Pulmonary artery endothelial cell (primary cell): ENCODE measurements at regions not wholly inside any gene's neighbourhood (a gene's known extent, or its start where the extent isn't known, plus 50 kb on each side); places are given as distances from the start of the nearest gene placed in this dataset.

ENCODE experiments used
- DNase-seq: peaks from one replicate; pipeline ENCODE4 v3.0.0-alpha.2; 2011; ENCODE audit warnings: low read depth, low spot score

GRCh38 chr6:105591053-105591452 is 188.2 kb upstream of the PREP start:
- DNase-seq = no peak

GRCh38 chr6:105588123-105588710 is 185.3 kb upstream of the PREP start:
- DNase-seq = no peak

- no peak for DNase-seq
Observed at GRCh38 chr6:105587349-105588122, 184.7 kb upstream of the PREP start.

GRCh38 chr6:105578179-105578707 is 175.4 kb upstream of the PREP start:
- no peak for DNase-seq

GRCh38 chr6:105573556-105573955 is 170.7 kb upstream of the PREP start:
- DNase-seq = no peak

GRCh38 chr6:105573138-105573537 is 170.3 kb upstream of the PREP start:
- DNase-seq = no peak

- no peak for DNase-seq
Observed at GRCh38 chr6:105570416-105570815, 167.5 kb upstream of the PREP start.

- no peak for DNase-seq
Observed at GRCh38 chr6:105569706-105570105, 166.8 kb upstream of the PREP start.

- no peak for DNase-seq
Observed at GRCh38 chr6:105568751-105569150, 165.9 kb upstream of the PREP start.

- DNase-seq = no peak
Observed at GRCh38 chr6:105568142-105568541, 165.3 kb upstream of the PREP start.

- DNase-seq = no peak
Observed at GRCh38 chr6:105567140-105567539, 164.3 kb upstream of the PREP start.

- DNase-seq = no peak
Observed at GRCh38 chr6:105566503-105566902, 163.6 kb upstream of the PREP start.

- no peak for DNase-seq
Observed at GRCh38 chr6:105564121-105564902, 161.4 kb upstream of the PREP start.

GRCh38 chr6:105562027-105562426 is 159.1 kb upstream of the PREP start:
- no peak for DNase-seq

GRCh38 chr6:105561486-105561885 is 158.6 kb upstream of the PREP start:
- DNase-seq = no peak

- no peak for DNase-seq
Observed at GRCh38 chr6:105560611-105561066, 157.8 kb upstream of the PREP start.

- no peak for DNase-seq
Observed at GRCh38 chr6:105557291-105557690, 154.4 kb upstream of the PREP start.

- no peak for DNase-seq
Observed at GRCh38 chr6:105553171-105553570, 150.3 kb upstream of the PREP start.

- DNase-seq = no peak
Observed at GRCh38 chr6:105550955-105551620, 148.2 kb upstream of the PREP start.

GRCh38 chr6:105546754-105547153 is 143.9 kb upstream of the PREP start:
- no peak for DNase-seq

GRCh38 chr6:105545947-105546731 is 143.3 kb upstream of the PREP start:
- DNase-seq = no peak
